Kidney (tissue), 13 donors: ENCODE measurements at regions not wholly inside any gene's neighbourhood (a gene's known extent, or its start where the extent isn't known, plus 50 kb on each side); places are given as distances from the start of the nearest gene placed in this dataset.

Source experiments
- DNase-seq, 5 donors: peaks; one replicate each; pipeline ENCODE4 v3.0.0-alpha.2; 2013 to 2020
- FAIRE-seq: peaks from 2 replicates; lab custom pipeline; 2012; peaks lifted over from hg19 to GRCh38; lab: Jason Lieb, UNC
- H3K27ac ChIP-seq, 2 donors: one replicate each; pipeline ENCODE4 v1.7.0; 2013; ENCODE audit warnings: low read depth in 2 of 2, low read length in 2 of 2, inconsistent platforms in 1 of 2
- H3K27me3 ChIP-seq: one replicate; pipeline ENCODE4 v1.7.1; 2013; ENCODE audit warnings: low read length, inconsistent platforms; ENCODE audit not compliant: control insufficient read depth, insufficient read depth
- H3K36me3 ChIP-seq, 3 donors: one replicate each; pipeline versions ENCODE4 v1.7.0 to v1.7.1; 2013; ENCODE audit warnings: low read length in 3 of 3, control low read depth in 1 of 3, inconsistent platforms in 1 of 3; ENCODE audit not compliant: insufficient read depth in 3 of 3, control insufficient read depth in 2 of 3
- H3K4me1 ChIP-seq, 3 donors: one replicate each; pipeline versions ENCODE4 v1.7.0 to v1.7.1; 2013; ENCODE audit warnings: low read length in 3 of 3, inconsistent platforms in 1 of 3, low read depth in 1 of 3; ENCODE audit not compliant: control insufficient read depth in 2 of 3, insufficient read depth in 2 of 3
- H3K4me3 ChIP-seq, 3 donors: one replicate each; pipeline versions ENCODE4 v1.7.0 to v1.8.1; 2013; ENCODE audit warnings: low read length in 3 of 3, control low read depth in 1 of 3, inconsistent platforms in 1 of 3
- H3K9ac ChIP-seq, 3 donors: one replicate each; pipeline versions ENCODE4 v1.7.0 to v1.7.1; 2013; ENCODE audit warnings: low read length in 3 of 3, control low read depth in 1 of 3, inconsistent platforms in 1 of 3
- H3K9me3 ChIP-seq, 3 donors: one replicate each; pipeline versions ENCODE4 v1.7.0 to v1.7.1; 2013; ENCODE audit warnings: low read length in 3 of 3, control low read depth in 1 of 3, inconsistent platforms in 1 of 3; ENCODE audit not compliant: control insufficient read depth in 2 of 3, insufficient read depth in 1 of 3
- CTCF ChIP-seq: IDR thresholded peaks from 3 replicates; pipeline ENCODE4 v1.5.1; 2012; ENCODE audit warnings: mild to moderate bottlenecking, moderate library complexity, borderline replicate concordance; ENCODE audit not compliant: insufficient read depth; ENCODE audit errors: extremely low read depth
- intact Hi-C: fragments of 100-400 bp; cut with DNase I; formaldehyde crosslinking; loops from one replicate; pipeline ENCODE4 v1.11.1; 2022
- donor health status: control.
- donor health status: control.
- donor health status: control.
- donor health status: control.
- donor health status: control.
- donor health status: DM: yes; HTN: yes; CAD: no.
- donor health status: Normal renal cell carcinoma (clear cell type).

DNA sequence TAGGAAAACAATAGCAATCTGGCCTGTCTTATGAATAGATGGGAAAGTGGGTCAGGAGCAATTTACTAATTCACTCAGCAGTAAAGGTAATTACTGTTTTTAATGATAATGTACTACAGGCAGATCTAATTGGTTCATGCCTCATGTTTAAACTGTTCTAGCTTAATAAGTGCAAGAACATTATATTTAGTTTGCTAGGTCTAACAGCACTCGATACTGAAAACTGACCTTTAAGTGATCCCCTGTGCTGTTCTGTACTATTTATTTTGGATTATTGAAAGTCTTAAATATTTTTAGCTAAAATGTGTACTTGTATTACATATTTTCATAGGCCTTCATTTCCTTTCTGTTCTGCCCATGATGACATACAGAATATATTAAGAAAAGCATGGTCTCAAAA is 998.0 kb upstream of the GJE1 start:
- Histone ChIP-seq H3K4me3 (no peak overlapping the region), H3K9me3 (no peaks in the 10 kb centered on the region), H3K27me3 (no peaks in the 10 kb centered on the region), H3K27ac (no peak overlapping the region), H3K4me1 (peaks cover 0 to 3% (median 0%) of the 10 kb centered on the region in 3 donors), H3K9ac (no peak overlapping the region), H3K36me3 (no peaks in the 10 kb centered on the region)
- FAIRE-seq (no peak), DNase-seq (no peak)
- no peak for TF ChIP-seq CTCF
- intact Hi-C loops: no loop called here

- Histone ChIP-seq H3K4me1 (peaks cover 0 to 3% (median 0%) of the 10 kb centered on the region in 3 donors), H3K9ac (no peak overlapping the region), H3K27me3 (no peaks in the 10 kb centered on the region), H3K36me3 (no peaks in the 10 kb centered on the region), H3K27ac (no peak overlapping the region), H3K4me3 (no peak overlapping the region), H3K9me3 (no peaks in the 10 kb centered on the region)
- intact Hi-C loops: no loop called here
- FAIRE-seq (no peak), DNase-seq (no peak)
- no peak for TF ChIP-seq CTCF
Observed at GRCh38 chr6:141133836-141134235, 998.9 kb upstream of the GJE1 start.

DNA sequence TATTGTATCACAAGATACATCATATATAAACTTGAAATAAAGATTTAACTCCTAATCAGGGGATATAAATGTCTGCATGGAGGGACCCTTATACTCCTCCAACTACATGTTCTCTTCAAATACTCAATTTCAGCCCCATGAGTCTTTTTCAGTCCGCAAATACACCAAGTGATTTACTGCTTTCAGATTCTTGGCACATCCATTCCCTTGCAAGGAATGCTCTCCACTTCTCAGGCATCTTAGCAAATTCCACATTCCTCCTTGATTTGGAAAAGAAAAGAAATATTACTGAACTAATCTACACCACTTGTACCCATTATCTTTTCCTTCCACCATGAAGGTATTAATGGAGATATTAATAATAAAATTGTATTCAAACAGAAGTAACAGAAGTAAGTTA is 999.4 kb upstream of the GJE1 start:
- Histone ChIP-seq H3K4me1 (peaks cover 0 to 3% (median 0%) of the 10 kb centered on the region in 3 donors), H3K36me3 (no peaks in the 10 kb centered on the region), H3K9me3 (no peaks in the 10 kb centered on the region), H3K27ac (no peak overlapping the region), H3K4me3 (no peak overlapping the region), H3K9ac (no peak overlapping the region), H3K27me3 (no peaks in the 10 kb centered on the region)
- no peak for TF ChIP-seq CTCF
- intact Hi-C loops: no loop called here
- DNase-seq (no peak), FAIRE-seq (no peak)

DNA sequence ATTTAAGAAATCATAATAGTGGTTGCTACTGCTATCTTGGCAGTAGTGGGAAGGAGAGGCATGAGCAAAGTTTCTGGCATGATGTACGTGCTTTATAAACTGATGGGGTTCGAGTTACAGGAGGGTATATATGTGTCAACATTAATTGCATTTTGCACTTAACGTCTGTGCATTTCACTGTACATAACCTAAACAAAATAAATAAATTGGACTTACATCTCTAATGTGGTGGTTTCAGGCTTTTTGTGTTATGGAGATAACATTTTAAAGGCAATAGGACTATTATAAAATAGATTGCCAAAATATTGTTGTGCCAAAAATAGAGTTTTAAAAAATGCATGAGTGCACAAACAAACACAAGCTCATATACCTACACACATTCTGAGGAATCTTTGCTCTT is 1001.1 kb upstream of the GJE1 start:
- peaks cover 0 to 3% (median 0%) of the 10 kb centered on the region in 3 donors for H3K4me1 ChIP-seq
- no peak for DNase-seq
- H3K27me3 ChIP-seq: no peaks in the 10 kb centered on the region
- H3K27ac ChIP-seq: no peak overlapping the region
- no peak for TF ChIP-seq CTCF
- FAIRE-seq: no peak
- intact Hi-C loops: no loop called here
- H3K9me3 ChIP-seq: no peaks in the 10 kb centered on the region
- no peak overlapping the region for H3K9ac ChIP-seq
- H3K4me3 ChIP-seq: no peak overlapping the region
- no peaks in the 10 kb centered on the region for H3K36me3 ChIP-seq
